H1 (cell line): ENCODE measurements at regions not wholly inside any gene's neighbourhood (a gene's known extent, or its start where the extent isn't known, plus 50 kb on each side); places are given as distances from the start of the nearest gene placed in this dataset.
A peak's percentile ranks its signal among the peaks of the same experiment; 100 is the strongest.

Source experiments
- CTCF ChIA-PET: fragments of 300-600 bp; sonication (Branson Sonifier 250); formaldehyde crosslinking; loops from one replicate; lab custom pipeline; 2021; ENCODE audit not compliant: partially characterized antibody; lab: Charles Lee
- POLR2A ChIA-PET: fragments of 300-600 bp; sonication (Branson Sonifier 250); formaldehyde crosslinking; loops from one replicate; lab custom pipeline; 2021; ENCODE audit warnings: inconsistent platforms; ENCODE audit not compliant: partially characterized antibody; lab: Charles Lee
- DNase-seq, 2 experiments: peaks; one replicate each; pipeline versions ENCODE4 v3.0.0 to v3.0.0-alpha.2; 2010 to 2022; ENCODE audit warnings: low spot score in 2 of 2, low read depth in 1 of 2, mixed read lengths in 1 of 2
- FAIRE-seq: peaks from 2 replicates; lab custom pipeline; 2011; peaks lifted over from hg19 to GRCh38; lab: Jason Lieb, UNC
- H2AFZ ChIP-seq: 2 replicates; pipeline ENCODE4 v1.8.1; 2012; ENCODE audit warnings: low read length, inconsistent platforms
- H2AK5ac ChIP-seq: 2 replicates; pipeline ENCODE4 v1.6.1; 2013; ENCODE audit warnings: low read depth, low read length
- H2BK120ac ChIP-seq: replicated peaks from 2 replicates; pipeline ENCODE3; 2013; ENCODE audit warnings: low read depth, low read length, inconsistent platforms
- H2BK12ac ChIP-seq: 2 replicates; pipeline ENCODE4 v1.6.1; 2013; ENCODE audit warnings: low read depth, low read length
- H2BK15ac ChIP-seq: 2 replicates; pipeline ENCODE4 v1.6.1; 2013; ENCODE audit warnings: low read length
- H2BK20ac ChIP-seq: 2 replicates; pipeline ENCODE4 v1.6.1; 2013; ENCODE audit warnings: low read length
- H2BK5ac ChIP-seq: 2 replicates; pipeline ENCODE4 v1.6.1; 2013; ENCODE audit warnings: low read depth, low read length
- H3K14ac ChIP-seq: 2 replicates; pipeline ENCODE4 v1.6.1; 2013; ENCODE audit warnings: inconsistent platforms; ENCODE audit not compliant: insufficient read length
- H3K18ac ChIP-seq: 2 replicates; pipeline ENCODE4 v1.6.1; 2013; ENCODE audit warnings: low read length; ENCODE audit errors: extremely low read depth
- H3K23ac ChIP-seq: 2 replicates; pipeline ENCODE4 v1.6.1; 2013; ENCODE audit warnings: inconsistent platforms; ENCODE audit not compliant: insufficient read length
- H3K23me2 ChIP-seq: 2 replicates; pipeline ENCODE4 v1.6.1; 2013; ENCODE audit warnings: low read depth, low read length
- H3K27ac ChIP-seq: 2 replicates; pipeline ENCODE4 v1.6.1; 2011; ENCODE audit warnings: low read depth, low read length, inconsistent platforms
- H3K27me3 ChIP-seq, 4 experiments: replicated peaks in 1 of 4; 1 replicate in 1 of 4; 2 replicates in 3 of 4; pipeline versions ENCODE4 v1.6.1 to v1.8.1; 2011 to 2013; ENCODE audit warnings: low read length in 3 of 4, mild to moderate bottlenecking in 3 of 4, inconsistent platforms in 2 of 4, mixed read lengths in 2 of 4, moderate library complexity in 1 of 4; ENCODE audit not compliant: control insufficient read depth in 3 of 4, insufficient read depth in 3 of 4; ENCODE audit errors: extremely low read depth in 1 of 4
- H3K36me3 ChIP-seq, 4 experiments: 2 replicates each; pipeline versions ENCODE4 v1.6.1 to v1.8.1; 2011 to 2013; ENCODE audit warnings: mild to moderate bottlenecking in 4 of 4, low read length in 3 of 4, moderate library complexity in 2 of 4, control low read depth in 1 of 4, inconsistent platforms in 1 of 4; ENCODE audit not compliant: insufficient read depth in 4 of 4, control insufficient read depth in 2 of 4
- H3K4ac ChIP-seq: replicated peaks from 2 replicates; pipeline ENCODE3; 2013; ENCODE audit warnings: low read length, low read depth, mixed read lengths, inconsistent platforms; ENCODE audit not compliant: insufficient read length
- H3K4me1 ChIP-seq, 4 experiments: replicated peaks in 1 of 4; 1 replicate in 1 of 4; 2 replicates in 3 of 4; pipeline versions ENCODE4 v1.6.1 to v1.8.1; 2011 to 2013; ENCODE audit warnings: low read length in 3 of 4, inconsistent platforms in 2 of 4, mixed read lengths in 1 of 4; ENCODE audit not compliant: insufficient read depth in 4 of 4, control insufficient read depth in 3 of 4
- H3K4me2 ChIP-seq, 2 experiments: 2 replicates each; pipeline versions ENCODE4 v1.6.1 to v1.8.1; 2011 to 2013; ENCODE audit warnings: low read depth in 2 of 2, low read length in 2 of 2, control low read depth in 1 of 2, inconsistent platforms in 1 of 2, mild to moderate bottlenecking in 1 of 2; ENCODE audit not compliant: insufficient read depth in 1 of 2
- H3K4me3 ChIP-seq, 4 experiments: fragments of 200-600, 300-600 bp in 1 of 4; sonication (generic), shearing (Covaris generic), sonication (Bioruptor Twin) in 1 of 4; 2 replicates each; pipeline versions ENCODE4 v1.5.1 to v1.8.1; 2011 to 2016; ENCODE audit warnings: low read length in 4 of 4, low read depth in 3 of 4, control low read depth in 2 of 4, inconsistent platforms in 2 of 4, mild to moderate bottlenecking in 2 of 4, mixed read lengths in 1 of 4, moderate library complexity in 1 of 4; ENCODE audit not compliant: insufficient read depth in 2 of 4; ENCODE audit errors: extremely low read depth in 1 of 4
- H3K56ac ChIP-seq: replicated peaks from 2 replicates; pipeline ENCODE3; 2013; ENCODE audit warnings: low read depth, mild to moderate bottlenecking, mixed read lengths, low read length, inconsistent platforms; ENCODE audit not compliant: insufficient read length
- H3K79me1 ChIP-seq: 2 replicates; pipeline ENCODE4 v1.6.1; 2013; ENCODE audit warnings: low read depth, low read length, control low read depth
- H3K79me2 ChIP-seq, 2 experiments: 2 replicates each; pipeline versions ENCODE4 v1.6.1 to v1.8.1; 2012 to 2013; ENCODE audit warnings: low read length in 2 of 2, mild to moderate bottlenecking in 2 of 2, inconsistent platforms in 1 of 2; ENCODE audit not compliant: insufficient read depth in 2 of 2, control insufficient read depth in 1 of 2
- H3K9ac ChIP-seq, 4 experiments: replicated peaks in 1 of 4; 1 replicate in 1 of 4; 2 replicates in 3 of 4; pipeline versions ENCODE4 v1.6.1 to v1.8.1; 2011 to 2013; ENCODE audit warnings: low read depth in 3 of 4, low read length in 3 of 4, control low read depth in 2 of 4, mild to moderate bottlenecking in 2 of 4, moderate library complexity in 2 of 4, inconsistent platforms in 1 of 4; ENCODE audit errors: extremely low read depth in 1 of 4
- H3K9me3 ChIP-seq, 2 experiments: 2 replicates each; pipeline versions ENCODE4 v1.6.1 to v1.8.1; 2012 to 2013; ENCODE audit warnings: mild to moderate bottlenecking in 2 of 2, moderate library complexity in 2 of 2, control low read depth in 1 of 2, inconsistent platforms in 1 of 2, low read depth in 1 of 2, low read length in 1 of 2, mixed read lengths in 1 of 2; ENCODE audit not compliant: insufficient read depth in 2 of 2
- H4K20me1 ChIP-seq, 2 experiments: replicated peaks in 1 of 2; 2 replicates each; pipeline versions ENCODE3 to v1.8.1; 2011 to 2013; ENCODE audit warnings: inconsistent platforms in 2 of 2, low read length in 2 of 2, mild to moderate bottlenecking in 1 of 2; ENCODE audit not compliant: insufficient read depth in 2 of 2, control insufficient read depth in 1 of 2
- H4K5ac ChIP-seq: 2 replicates; pipeline ENCODE4 v1.6.1; 2013; ENCODE audit warnings: low read length, low read depth, mixed read lengths, inconsistent platforms; ENCODE audit not compliant: insufficient read length
- H4K8ac ChIP-seq: 2 replicates; pipeline ENCODE4 v1.8.0; 2013; ENCODE audit warnings: mild to moderate bottlenecking, moderate library complexity, low read length, inconsistent platforms; ENCODE audit not compliant: insufficient read depth; ENCODE audit errors: extremely low read depth
- H4K91ac ChIP-seq: replicated peaks from 2 replicates; pipeline ENCODE3; 2013; ENCODE audit warnings: low read length, mixed read lengths, inconsistent platforms; ENCODE audit not compliant: insufficient read length
- ASH2L ChIP-seq: fragments of 200-600, 300-600 bp; sonication (generic); IDR thresholded peaks from one replicate; pipeline ENCODE4 v1.7.1; 2017; ENCODE audit warnings: low read length
- CBX5 ChIP-seq: fragments of 300-800, 300-1000 bp; sonication (generic); IDR thresholded peaks from 2 replicates; pipeline ENCODE4 v1.7.1; 2016; ENCODE audit warnings: antibody characterized with exemption, low read length, low read depth
- CBX8 ChIP-seq: fragments of 300-800, 300-1000 bp; sonication (generic); IDR thresholded peaks from 2 replicates; pipeline ENCODE4 v1.7.1; 2016; ENCODE audit warnings: low read depth, low read length, borderline replicate concordance
- CHD1 ChIP-seq: IDR thresholded peaks from 2 replicates; pipeline ENCODE4 v1.6.1; 2012; ENCODE audit warnings: low read depth, low read length, improper control_type of control experiment
- CREB1 ChIP-seq: IDR thresholded peaks from 2 replicates; pipeline ENCODE4 v1.6.1; 2012; ENCODE audit warnings: inconsistent platforms
- CTBP2 ChIP-seq: IDR thresholded peaks from 2 replicates; pipeline ENCODE4 v1.7.0; 2011; ENCODE audit warnings: borderline replicate concordance, mild to moderate bottlenecking, moderate library complexity, mixed read lengths, low read length; ENCODE audit not compliant: insufficient read depth, insufficient read length
- HDAC2 ChIP-seq, 2 experiments: fragments of 300-600 bp in 1 of 2; sonication (generic) in 1 of 2; IDR thresholded peaks; 2 replicates each; pipeline ENCODE4 v1.6.1; 2011 to 2012; ENCODE audit warnings: low read depth in 2 of 2, low read length in 2 of 2, mild to moderate bottlenecking in 2 of 2, moderate library complexity in 2 of 2, borderline replicate concordance in 1 of 2, inconsistent platforms in 1 of 2
- KDM5A ChIP-seq: fragments of 200-600 bp; IDR thresholded peaks from 2 replicates; pipeline ENCODE4 v1.7.1; 2012; ENCODE audit warnings: mild to moderate bottlenecking, low read length, inconsistent platforms, mixed read lengths
- MAFK ChIP-seq: IDR thresholded peaks from 2 replicates; pipeline ENCODE4 v1.6.1; 2012; ENCODE audit warnings: low read depth, mild to moderate bottlenecking, improper control_type of control experiment, low read length
- PHF8 ChIP-seq: fragments of 200-600 bp; sonication (generic); conservative IDR thresholded peaks from 2 replicates; pipeline ENCODE4 v1.7.1; 2012; ENCODE audit warnings: low read depth, mild to moderate bottlenecking, inconsistent platforms, low read length, moderate library complexity
- RBBP5 ChIP-seq: IDR thresholded peaks from 2 replicates; pipeline ENCODE4 v1.7.1; 2012; ENCODE audit warnings: low read depth, mild to moderate bottlenecking, inconsistent platforms, low read length, moderate library complexity, borderline replicate concordance
- RNF2 ChIP-seq: fragments of 200-900, 300-1000 bp; sonication (generic); IDR thresholded peaks from 2 replicates; pipeline ENCODE4 v1.7.1; 2016; ENCODE audit warnings: borderline replicate concordance, low read depth, mild to moderate bottlenecking, antibody characterized with exemption, low read length; ENCODE audit not compliant: poor library complexity, severe bottlenecking; ENCODE audit errors: missing control alignments
- SIN3A ChIP-seq, 2 experiments: IDR thresholded peaks in 1 of 2; conservative IDR thresholded peaks in 1 of 2; 2 replicates each; pipeline ENCODE4 v1.6.1; 2011 to 2012; ENCODE audit warnings: low read length in 2 of 2, improper control_type of control experiment in 1 of 2, low read depth in 1 of 2, mild to moderate bottlenecking in 1 of 2
- SP2 ChIP-seq: IDR thresholded peaks from 2 replicates; pipeline ENCODE4 v1.6.1; 2012; ENCODE audit warnings: mild to moderate bottlenecking, low read length, inconsistent platforms
- TEAD4 ChIP-seq: IDR thresholded peaks from 2 replicates; pipeline ENCODE4 v1.6.1; 2012; ENCODE audit warnings: low read depth, low read length, inconsistent platforms, mixed read lengths
- WGBS, 2 experiments: shearing (Covaris generic) in 1 of 2; methylation state at CpG; one replicate each; pipeline versions ENCODE4 v1.1.6 to v1.1.7; 2013 to 2015; ENCODE audit warnings: low lambda C conversion rate in 2 of 2, mixed read lengths in 2 of 2, inconsistent platforms in 1 of 2, low coverage in 1 of 2, missing lambda C conversion rate in 1 of 2; ENCODE audit not compliant: insufficient replicate concordance in 2 of 2, insufficient coverage in 1 of 2, insufficient read length in 1 of 2; ENCODE audit errors: extremely low coverage in 1 of 2, missing lambda C conversion rate in 1 of 2; 5-methylcytosine and 5-hydroxymethylcytosine counted together

GRCh38 chr3:70899816-70900215 is 587.4 kb upstream of the MDFIC2 start:
- no peak overlapping the region for H3K4ac ChIP-seq
- no peak overlapping the region for H2BK20ac ChIP-seq
- H2BK15ac ChIP-seq = no peak overlapping the region
- H3K23me2 ChIP-seq = no peaks in the 10 kb centered on the region
- peak; percentile 28 for FAIRE-seq
- H3K23ac ChIP-seq = no peak overlapping the region
- H3K79me1 ChIP-seq = no peaks in the 10 kb centered on the region
- no peaks in the 10 kb centered on the region for H3K79me2 ChIP-seq
- H4K5ac ChIP-seq = no peak overlapping the region
- H4K8ac ChIP-seq = no peak overlapping the region
- H3K36me3 ChIP-seq = no peaks in the 10 kb centered on the region
- H2BK120ac ChIP-seq = no peak overlapping the region
- no peak overlapping the region for H3K4me3 ChIP-seq
- H2AFZ ChIP-seq = peak overlapping the region; percentile 35; the same call in 1 of the 2 replicates
- CTCF ChIA-PET = no interaction called here
- H3K9me3 ChIP-seq = peaks cover 0 to 8% of the 10 kb centered on the region in 2 experiments; a peak in 1 of 4 replicates
- no peak overlapping the region for H2BK12ac ChIP-seq
- no peak overlapping the region for H4K91ac ChIP-seq
- H2BK5ac ChIP-seq = no peak overlapping the region
- no peaks in the 10 kb centered on the region for H3K27me3 ChIP-seq
- no peak overlapping the region for H3K14ac ChIP-seq
- WGBS, 2 experiments = 93% methylated on average over 4 of the region's 4 CpGs; no CpG with 5 or more reads in 1 of the 2 experiments
- H3K4me1 ChIP-seq = no peaks in the 10 kb centered on the region
- H2AK5ac ChIP-seq = no peak overlapping the region
- no peak overlapping the region for H3K9ac ChIP-seq
- POLR2A ChIA-PET = no interaction called here
- H3K56ac ChIP-seq = no peak overlapping the region
- H3K4me2 ChIP-seq = no peak overlapping the region
- no peak for DNase-seq
- H3K27ac ChIP-seq = no peak overlapping the region
- TF ChIP-seq RNF2 (no peak), SP2 (no peak), KDM5A (no peak), CHD1 (no peak), CBX8 (no peak), RBBP5 (no peak), CTBP2 (no peak), TEAD4 (no peak), HDAC2 (IDR thresholded peaks at IDR 0.05; ENCODE audit: borderline replicate concordance in 1 of 2, low read depth in 2 of 2, low read length in 2 of 2) (no peak), CBX5 (no peak), SIN3A (conservative IDR thresholded peaks at IDR 0.05 in 1 of 2, IDR thresholded peaks at IDR 0.05 in 1 of 2; ENCODE audit: low read depth in 1 of 2, low read length in 2 of 2) (no peak), MAFK (no peak), CREB1 (no peak), ASH2L (no peak), PHF8 (no peak)
- no peaks in the 10 kb centered on the region for H4K20me1 ChIP-seq
- H3K18ac ChIP-seq = no peak overlapping the region
